GM13977 (cell line): ENCODE measurements at regions not wholly inside any gene's neighbourhood (a gene's known extent, or its start where the extent isn't known, plus 50 kb on each side); places are given as distances from the start of the nearest gene placed in this dataset.

Experiments
- DNase-seq: peaks from one replicate; pipeline ENCODE4 v3.0.0; 2012; ENCODE audit warnings: low spot score
- in situ Hi-C: fragments of 300-500 bp; cut with MboI; formaldehyde crosslinking; loops from one replicate; pipeline ENCODE4 v1.12.0; 2022; ENCODE audit warnings: low sequenced_read_pairs, low pct_unique_long_range_greater_than_20kb, mixed read lengths, inconsistent platforms; ENCODE audit not compliant: unreplicated experiment
- TF ChIP-seq, protein P1 (sequence below): IDR thresholded peaks from 2 replicates; pipeline ENCODE4 v1.5.1; 2012; ENCODE audit warnings: mild to moderate bottlenecking, control low read depth; ENCODE audit not compliant: insufficient read depth; ENCODE audit errors: extremely low read depth, missing control alignments

DNA sequence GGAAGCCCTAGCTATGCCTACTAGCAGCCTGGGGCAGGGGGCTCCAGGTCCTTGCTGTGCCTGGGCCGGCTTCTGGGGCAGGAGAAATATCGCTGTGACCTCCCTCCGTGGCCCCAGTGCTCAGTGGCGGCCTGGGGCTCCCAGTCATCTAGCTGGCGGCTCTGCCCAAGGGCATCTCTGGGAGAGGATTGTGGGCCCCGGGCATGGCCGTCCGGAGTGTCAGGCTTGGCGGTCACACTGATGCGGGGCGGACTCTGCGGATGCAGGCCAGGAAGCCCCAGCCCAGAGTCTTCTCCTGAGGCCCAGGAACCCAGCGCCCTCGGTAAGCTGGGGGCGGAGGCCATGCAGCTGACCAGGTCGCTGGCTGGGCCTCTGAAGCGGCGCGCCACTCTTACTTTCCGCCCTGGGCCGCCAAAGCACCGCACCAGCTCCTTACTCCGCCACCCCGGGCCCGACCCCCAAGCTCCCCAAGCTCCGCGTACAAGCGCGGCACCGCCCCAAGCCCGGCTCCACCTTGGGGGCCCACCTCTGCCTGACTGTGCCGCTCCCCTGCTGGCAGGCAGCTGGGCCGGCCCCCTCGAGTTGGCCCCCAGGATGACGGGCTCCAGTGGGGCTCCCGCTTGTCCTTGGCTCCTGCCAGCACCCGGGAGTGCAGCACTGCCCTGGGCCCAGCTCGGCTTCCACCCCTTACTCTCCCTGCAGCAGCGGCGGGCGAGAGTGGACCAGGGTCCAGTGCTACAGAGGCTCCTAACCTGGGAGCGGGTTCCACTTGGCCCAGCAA lies 720.0 kb downstream of the PCDH18 start:
- TF ChIP-seq, protein P1, sequence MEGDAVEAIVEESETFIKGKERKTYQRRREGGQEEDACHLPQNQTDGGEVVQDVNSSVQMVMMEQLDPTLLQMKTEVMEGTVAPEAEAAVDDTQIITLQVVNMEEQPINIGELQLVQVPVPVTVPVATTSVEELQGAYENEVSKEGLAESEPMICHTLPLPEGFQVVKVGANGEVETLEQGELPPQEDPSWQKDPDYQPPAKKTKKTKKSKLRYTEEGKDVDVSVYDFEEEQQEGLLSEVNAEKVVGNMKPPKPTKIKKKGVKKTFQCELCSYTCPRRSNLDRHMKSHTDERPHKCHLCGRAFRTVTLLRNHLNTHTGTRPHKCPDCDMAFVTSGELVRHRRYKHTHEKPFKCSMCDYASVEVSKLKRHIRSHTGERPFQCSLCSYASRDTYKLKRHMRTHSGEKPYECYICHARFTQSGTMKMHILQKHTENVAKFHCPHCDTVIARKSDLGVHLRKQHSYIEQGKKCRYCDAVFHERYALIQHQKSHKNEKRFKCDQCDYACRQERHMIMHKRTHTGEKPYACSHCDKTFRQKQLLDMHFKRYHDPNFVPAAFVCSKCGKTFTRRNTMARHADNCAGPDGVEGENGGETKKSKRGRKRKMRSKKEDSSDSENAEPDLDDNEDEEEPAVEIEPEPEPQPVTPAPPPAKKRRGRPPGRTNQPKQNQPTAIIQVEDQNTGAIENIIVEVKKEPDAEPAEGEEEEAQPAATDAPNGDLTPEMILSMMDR, result no peak
- DNase-seq, result no peak
- in situ Hi-C loops, result no loop called here

DNA sequence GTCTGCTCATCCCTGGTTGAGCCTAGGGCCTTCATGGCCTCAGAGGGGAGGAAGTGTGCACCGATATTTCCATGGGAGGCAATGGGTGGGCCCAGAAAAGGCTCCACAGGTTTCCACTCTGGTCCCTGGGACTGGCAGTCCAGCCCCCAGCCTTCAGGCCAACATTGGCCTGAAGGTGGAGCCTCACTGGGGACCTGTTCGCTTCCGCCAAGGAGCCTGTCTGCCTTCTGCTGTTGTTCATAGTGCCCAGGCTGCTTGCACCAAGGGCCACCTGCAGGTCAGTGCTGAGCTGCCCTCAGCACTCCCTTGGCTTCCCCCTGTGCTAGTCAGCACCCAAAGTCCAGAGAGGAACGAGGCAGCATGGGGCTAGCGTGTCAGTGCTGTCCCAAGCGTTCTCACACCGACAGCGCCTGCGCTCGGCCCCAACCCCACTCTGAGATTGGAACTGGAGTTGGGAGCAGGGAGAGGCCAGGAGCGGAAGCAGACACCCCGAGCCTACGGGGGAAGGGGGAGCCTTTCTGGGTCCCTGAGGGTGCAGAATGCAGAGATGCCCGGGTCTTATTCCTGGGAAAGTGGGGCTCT lies 720.7 kb downstream of the PCDH18 start:
- no peak for DNase-seq
- TF ChIP-seq, protein P1, result no peak
- in situ Hi-C loops, result no loop called here

DNA sequence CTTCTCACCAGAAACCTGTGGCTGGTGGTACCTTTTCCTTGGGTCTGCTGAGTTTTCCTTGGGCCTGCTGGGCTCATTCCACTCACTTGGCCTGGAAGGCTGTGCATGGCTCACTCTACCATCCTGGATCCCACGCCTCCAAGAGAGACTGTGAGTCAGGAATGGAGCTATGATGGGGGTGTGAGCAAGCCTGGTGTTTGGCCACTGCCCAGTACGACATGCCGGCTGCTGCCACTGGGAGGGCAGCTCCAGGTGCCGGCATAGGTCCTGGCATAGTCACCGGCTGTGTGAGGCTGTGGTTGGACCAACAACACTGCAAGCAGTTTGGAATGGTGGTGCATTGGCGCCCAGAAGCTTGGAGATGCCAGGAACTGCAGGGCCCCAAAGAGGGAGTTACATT lies 721.7 kb downstream of the PCDH18 start:
- DNase-seq, result no peak
- in situ Hi-C loops, result no loop called here
- TF ChIP-seq, protein P1, result no peak

DNA sequence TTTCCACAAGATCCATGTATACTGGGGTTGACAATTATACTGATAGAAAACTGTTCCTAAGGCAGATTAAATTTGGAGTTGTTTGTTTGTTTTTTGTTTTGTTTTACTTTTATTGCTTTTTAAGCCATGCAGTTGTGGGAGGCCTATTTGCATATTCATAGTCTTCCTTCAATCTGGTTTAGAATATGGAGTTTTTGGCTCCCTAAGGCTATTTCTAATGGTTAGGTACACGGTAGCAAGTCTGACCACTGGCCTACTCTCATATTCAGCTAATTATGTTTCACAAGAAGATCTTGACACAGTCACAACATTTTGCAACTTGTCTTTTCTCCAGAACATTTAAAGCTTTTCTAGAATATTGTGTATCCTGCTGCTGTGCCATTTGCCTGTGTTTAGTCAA lies 725.5 kb downstream of the PCDH18 start:
- in situ Hi-C loops, result no loop called here
- no peak for DNase-seq
- TF ChIP-seq, protein P1, result no peak

DNA sequence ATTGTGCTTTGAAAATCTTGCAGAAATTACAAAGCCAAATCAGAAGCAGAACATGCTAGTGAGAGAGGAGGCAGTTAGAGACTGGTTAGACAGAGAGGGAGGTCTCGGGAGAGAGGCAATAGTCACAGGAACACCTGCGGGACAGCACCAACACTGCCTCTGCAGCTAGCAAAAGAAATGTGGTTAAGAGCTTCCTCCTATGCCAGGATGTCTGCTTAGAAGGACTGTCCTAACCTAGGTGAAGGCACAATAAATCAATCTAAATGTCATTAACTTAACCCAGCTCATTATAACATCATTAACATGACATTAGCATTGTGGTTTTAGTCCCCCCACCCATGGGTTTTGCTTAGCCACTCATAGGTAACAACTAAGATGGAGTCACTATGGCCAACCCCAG lies 726.7 kb downstream of the PCDH18 start:
- TF ChIP-seq, protein P1, result no peak
- no peak for DNase-seq
- in situ Hi-C loops, result no loop called here

DNA sequence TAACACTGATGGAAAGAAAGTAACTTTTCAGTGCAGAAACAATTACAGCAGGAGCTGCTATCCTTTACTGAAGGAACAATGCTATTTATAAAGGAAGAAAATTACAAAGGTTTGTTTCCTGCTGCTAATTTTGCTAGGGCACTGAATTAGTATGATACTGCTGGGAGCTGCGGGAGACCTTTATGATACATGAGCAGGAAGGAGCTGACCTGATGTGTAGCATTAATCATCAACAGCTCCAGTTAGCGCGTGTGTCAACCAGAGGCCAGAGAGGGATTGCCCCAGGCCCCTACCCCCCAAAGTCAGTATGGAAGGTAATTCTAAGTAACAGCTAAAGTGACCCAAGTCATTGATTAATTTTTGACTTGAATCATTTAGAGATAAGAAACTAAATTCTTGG lies 728.9 kb downstream of the PCDH18 start:
- in situ Hi-C loops, result no loop called here
- TF ChIP-seq, protein P1, result no peak
- DNase-seq, result no peak
